Embryonic facial prominence (tissue), 1 donor: ENCODE measurements at regions not wholly inside any gene's neighbourhood (a gene's known extent, or its start where the extent isn't known, plus 50 kb on each side); places are given as distances from the start of the nearest gene placed in this dataset.
A peak's percentile ranks its signal among the peaks of the same experiment; 100 is the strongest.

Source experiments
- DNase-seq: peaks from one replicate; pipeline ENCODE4 v3.0.0-alpha.2; 2016; ENCODE audit errors: extremely low spot score

GRCh38 chr6:14187406-14187805 is 69.8 kb downstream of the CD83 start:
- DNase-seq = no peak

DNA sequence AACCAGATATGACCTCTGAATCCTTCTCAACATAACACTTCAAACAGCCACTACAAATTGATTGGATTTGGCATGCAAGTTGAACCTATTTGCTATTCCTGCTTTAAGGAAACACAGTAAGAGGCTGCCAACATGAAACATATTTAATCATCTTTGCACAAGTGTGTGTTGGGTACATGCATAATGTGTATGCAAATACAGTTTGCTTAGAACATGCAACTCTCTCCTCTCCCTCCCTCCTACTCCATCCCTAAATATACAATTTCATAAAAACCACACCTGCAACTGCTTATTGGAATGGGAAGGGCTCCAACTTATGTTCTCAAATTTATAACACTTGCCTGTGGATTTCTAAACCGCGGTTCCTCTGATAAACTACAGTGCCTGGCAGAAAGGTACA is 71.5 kb downstream of the CD83 start:
- DNase-seq = no peak

GRCh38 chr6:14190191-14190928 is 72.8 kb downstream of the CD83 start:
- no peak for DNase-seq

DNA sequence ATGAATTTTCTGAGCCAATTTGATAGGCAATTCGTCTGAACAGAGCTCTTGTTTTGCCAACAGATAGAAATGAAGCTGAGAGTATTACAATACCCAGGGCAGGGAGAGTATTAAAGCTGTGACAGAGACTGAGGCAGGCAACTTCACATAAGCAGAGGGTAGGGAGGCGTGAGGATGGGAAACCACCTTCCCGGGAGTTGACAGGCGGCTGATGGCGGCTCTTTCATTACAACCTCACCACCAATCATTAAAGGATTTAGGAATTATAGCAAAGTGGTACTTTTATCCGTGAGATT is 73.3 kb downstream of the CD83 start:
- DNase-seq = no peak

DNA sequence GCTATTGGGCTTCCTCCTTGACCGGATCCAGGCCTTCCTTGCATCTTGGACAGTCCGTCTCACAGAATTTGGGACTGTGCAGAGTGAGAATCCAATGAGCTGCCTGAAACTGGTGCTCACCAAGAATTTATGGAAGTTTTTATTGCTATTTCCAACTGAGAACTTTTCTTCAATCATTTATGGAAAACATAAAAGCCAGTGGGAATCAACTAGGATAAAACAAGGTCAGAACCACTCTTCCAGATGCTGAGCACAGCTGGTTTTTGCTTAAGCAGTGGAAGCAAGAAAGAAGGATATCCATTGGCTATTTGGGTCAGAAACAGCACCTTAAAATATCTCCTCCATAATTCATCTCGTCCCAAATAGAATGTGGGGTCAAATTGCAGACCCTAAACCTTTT is 74.2 kb downstream of the CD83 start:
- DNase-seq = no peak

- DNase-seq = no peak
Measured at GRCh38 chr6:14192216-14192788, 74.7 kb downstream of the CD83 start.

DNA sequence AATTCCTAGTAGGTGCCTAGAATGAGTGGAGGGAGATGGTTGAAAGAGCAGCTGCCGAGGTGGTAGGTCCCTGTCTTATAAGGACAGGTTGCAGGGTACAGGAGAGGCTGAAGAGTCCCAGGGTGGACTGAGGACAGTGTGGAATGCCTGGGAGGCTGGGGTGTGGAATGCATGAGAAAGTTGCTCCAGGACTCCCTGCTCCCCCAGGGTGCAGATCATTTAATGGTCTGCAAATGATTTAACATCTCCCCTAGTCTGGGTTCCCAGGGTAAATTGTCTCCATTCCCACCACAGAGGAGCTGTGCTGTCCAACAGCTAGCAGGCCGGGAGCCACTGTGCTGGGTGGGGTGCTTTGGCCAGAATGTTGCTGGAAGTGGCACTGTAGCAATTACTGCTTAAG is 76.0 kb downstream of the CD83 start:
- no peak for DNase-seq

GRCh38 chr6:14194483-14194882 is 76.9 kb downstream of the CD83 start:
- no peak for DNase-seq

- no peak for DNase-seq
Measured at GRCh38 chr6:14194976-14195375, 77.4 kb downstream of the CD83 start.

DNA sequence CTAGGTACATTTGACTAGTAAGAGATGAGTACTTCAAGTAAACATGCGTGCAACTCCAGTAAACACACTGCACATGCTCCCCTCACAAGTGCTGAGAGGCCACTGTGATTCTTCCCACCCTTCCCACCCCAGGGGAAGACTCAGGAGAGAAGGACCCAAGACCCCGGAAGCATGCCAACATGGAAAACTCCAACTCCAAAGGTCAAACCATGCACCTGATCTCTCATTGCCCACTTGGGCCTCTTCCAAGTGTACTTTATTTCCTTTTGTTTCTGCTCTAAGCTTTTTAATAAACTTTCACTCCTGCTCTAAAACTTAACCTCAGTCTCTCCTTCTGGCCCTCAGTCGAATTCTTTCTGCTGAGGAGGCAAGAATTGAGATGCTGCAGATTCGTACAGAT is 78.5 kb downstream of the CD83 start:
- no peak for DNase-seq

DNA sequence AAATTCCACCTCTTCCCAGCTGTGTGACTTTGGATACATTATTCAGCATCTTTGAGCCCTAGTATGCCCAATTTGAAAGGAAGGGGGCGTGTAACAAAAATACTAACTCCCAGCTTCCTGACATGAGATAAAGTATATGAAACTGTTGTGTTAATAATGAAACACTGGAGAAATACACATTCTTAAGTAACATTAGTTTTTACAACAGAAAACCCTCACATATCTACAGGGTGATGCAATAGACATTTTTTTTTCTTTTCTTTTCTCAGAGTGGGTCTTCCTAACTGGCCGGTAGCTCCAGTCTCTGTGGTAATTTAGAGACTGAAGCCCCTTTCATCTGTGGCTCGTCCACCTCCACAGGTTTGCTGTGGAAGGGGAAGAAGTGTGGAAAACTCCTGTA is 79.5 kb downstream of the CD83 start:
- no peak for DNase-seq

- no peak for DNase-seq
Measured at GRCh38 chr6:14200047-14200446, 82.5 kb downstream of the CD83 start.

- no peak for DNase-seq
Measured at GRCh38 chr6:14202947-14203346, 85.4 kb downstream of the CD83 start.

- DNase-seq = no peak
Measured at GRCh38 chr6:14206391-14206790, 88.8 kb downstream of the CD83 start.

DNA sequence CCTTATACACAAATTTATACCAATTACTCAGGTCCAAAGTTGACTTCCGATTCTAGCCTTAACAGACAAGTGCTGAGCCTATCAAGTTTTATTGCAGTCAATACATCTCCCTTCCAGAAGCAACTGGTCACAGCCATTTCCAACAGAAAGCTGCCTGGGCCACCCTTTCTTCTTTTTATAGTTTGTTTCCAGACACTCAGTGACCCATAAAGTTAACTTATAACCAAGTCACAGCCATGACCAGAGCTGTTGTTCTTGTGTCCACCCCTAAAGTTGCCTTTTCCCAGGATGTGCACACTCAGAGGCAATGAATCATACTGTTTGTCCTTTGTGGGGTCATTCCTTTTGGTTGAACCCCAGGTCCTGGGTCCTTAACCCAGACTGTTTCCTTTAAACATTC is 89.9 kb downstream of the CD83 start:
- no peak for DNase-seq

GRCh38 chr6:14209000-14209399 is 91.4 kb downstream of the CD83 start:
- no peak for DNase-seq

GRCh38 chr6:14210077-14210476 is 92.5 kb downstream of the CD83 start:
- no peak for DNase-seq

GRCh38 chr6:14210663-14211561 is 93.3 kb downstream of the CD83 start:
- peak; percentile 86 for DNase-seq

GRCh38 chr6:14211562-14211942 is 94.0 kb downstream of the CD83 start:
- no peak for DNase-seq

DNA sequence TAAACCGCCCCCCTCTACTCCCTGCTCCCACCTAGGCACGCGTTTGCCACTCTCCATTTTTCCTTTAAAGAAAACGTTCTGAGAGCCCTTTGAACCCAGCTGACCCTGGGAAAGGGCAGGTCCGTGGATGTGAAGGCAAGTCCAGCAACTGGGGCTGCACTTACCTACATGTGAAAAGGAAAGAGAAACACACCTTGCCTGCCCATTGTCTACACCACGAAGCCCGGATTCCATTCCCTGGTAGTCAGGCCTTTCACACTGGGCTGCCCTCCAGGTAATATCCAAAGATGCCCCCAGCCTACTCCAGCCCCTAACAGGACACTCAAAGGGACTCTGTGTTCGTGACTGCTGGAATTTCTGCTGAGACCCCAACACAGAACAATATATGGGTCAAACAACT is 94.4 kb downstream of the CD83 start:
- DNase-seq = no peak

GRCh38 chr6:14212632-14213031 is 95.1 kb downstream of the CD83 start:
- no peak for DNase-seq

DNA sequence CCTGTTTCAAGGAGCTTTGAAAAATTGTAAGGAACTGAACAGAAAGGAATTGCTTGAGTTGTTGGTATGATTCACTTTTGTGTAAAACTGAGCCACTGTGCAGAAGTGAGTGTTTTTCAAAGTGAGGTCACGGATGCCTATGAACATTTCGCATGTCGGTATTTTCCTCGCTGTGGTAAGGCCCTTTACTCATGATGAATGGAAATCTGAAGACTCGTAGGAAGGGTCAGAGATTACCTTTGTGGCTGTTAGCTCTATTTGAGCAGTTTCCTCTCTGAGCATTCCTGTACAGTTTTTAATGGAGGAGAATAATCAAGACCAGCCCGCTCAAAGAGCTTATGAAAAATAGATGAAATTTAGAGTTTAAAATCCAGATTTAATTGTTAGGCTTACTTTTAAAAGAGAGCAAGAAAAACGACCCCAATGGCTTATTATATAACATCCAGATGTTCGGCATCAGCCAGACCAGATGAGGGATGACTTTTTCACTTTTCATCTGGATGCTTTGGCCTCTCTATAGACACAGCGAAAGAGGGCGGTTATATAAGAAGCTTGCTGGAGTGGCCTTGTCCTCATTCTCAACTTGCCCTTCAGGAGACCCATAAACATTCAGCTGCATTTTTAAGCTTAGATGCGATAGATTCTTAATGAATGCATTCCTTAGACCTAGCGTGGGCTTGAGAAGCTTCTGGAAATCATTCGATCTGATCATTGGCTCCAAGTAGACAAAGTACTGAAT is 99.5 kb downstream of the CD83 start:
- no peak for DNase-seq
